Heart right ventricle (tissue), 16 donors: ENCODE measurements at regions not wholly inside any gene's neighbourhood (a gene's known extent, or its start where the extent isn't known, plus 50 kb on each side); places are given as distances from the start of the nearest gene placed in this dataset.

Experiments used
- ATAC-seq, 8 donors: fragments of 200-7000 bp; cut with Tn5 transposase; one replicate each; pipeline ENCODE4 v1.9.1; 2020; ENCODE audit warnings: mild to moderate bottlenecking in 8 of 8, moderate library complexity in 8 of 8, moderate number of reproducible peaks in 1 of 8
- DNase-seq, 2 donors: peaks; one replicate each; pipeline ENCODE4 v3.0.0-alpha.2; 2020
- H3K27ac ChIP-seq, 10 donors: fragments of 200-600 bp; sonication (generic) in 2 of 10; one replicate each; pipeline versions ENCODE4 v1.5.0 to v1.8.0; 2020 to 2022; ENCODE audit warnings: mild to moderate bottlenecking in 3 of 10
- H3K27me3 ChIP-seq, 7 donors: fragments of 200-600 bp; one replicate each; pipeline ENCODE4 v1.8.0; 2021 to 2022; ENCODE audit warnings: mild to moderate bottlenecking in 2 of 7
- H3K36me3 ChIP-seq, 9 donors: fragments of 200-600 bp; sonication (generic) in 1 of 9; one replicate each; pipeline versions ENCODE4 v1.5.0 to v1.8.0; 2020 to 2022; ENCODE audit warnings: mild to moderate bottlenecking in 2 of 9
- H3K4me1 ChIP-seq, 9 donors: fragments of 200-600 bp; sonication (generic) in 1 of 9; one replicate each; pipeline versions ENCODE4 v1.5.0 to v1.8.0; 2020 to 2022; ENCODE audit warnings: mild to moderate bottlenecking in 4 of 9
- H3K4me3 ChIP-seq, 10 donors: fragments of 200-600 bp; sonication (generic) in 2 of 10; one replicate each; pipeline versions ENCODE4 v1.5.0 to v1.8.0; 2020 to 2022; ENCODE audit warnings: mild to moderate bottlenecking in 7 of 10, moderate library complexity in 2 of 10
- H3K9me3 ChIP-seq, 11 donors: fragments of 200-600 bp in 10 of 11; sonication (generic) in 2 of 11; one replicate each; pipeline versions ENCODE4 v1.5.0 to v1.8.0; 2013 to 2022; ENCODE audit warnings: mild to moderate bottlenecking in 2 of 11, control low read depth in 1 of 11, moderate library complexity in 1 of 11
- CTCF ChIP-seq, 9 donors: fragments of 200-600 bp; sonication (generic) in 2 of 9; IDR thresholded peaks; one replicate each; pipeline versions ENCODE4 v1.5.0 to v1.8.0; 2021 to 2022; ENCODE audit warnings: antibody characterized with exemption in 9 of 9, mild to moderate bottlenecking in 5 of 9, moderate library complexity in 1 of 9
- WGBS, 2 donors: extraction: QIAGEN DNeasy Blood & Tissue Kit; methylation state at CpG; one replicate each; pipeline ENCODE4 v1.1.7; 2013; ENCODE audit warnings: inconsistent platforms in 1 of 2; 5-methylcytosine and 5-hydroxymethylcytosine counted together
- intact Hi-C, 10 donors: fragments of 100-400 bp; cut with DNase I; formaldehyde crosslinking; loops; one replicate each; pipeline versions ENCODE4 v1.11.1 to v1.14.2; 2022
- donor health status: Arrhythmogenic right ventricular cardiomyopathy.
- donor health status: ischemic (EF 13 %, LVEDD 7.1; RV severe dilation, severe dysfunction).
- donor health status: healthy with polysubstance abuse.
- donor health status: DM: no; HTN: yes; CAD: no.
- donor health status: DM: no; HTN: no; CAD: no.
- donor health status: ischemic (EF 25% LVEDD 6.9; RV normal size, moderate dysfunction).
- donor health status: ischemic (EF 25% LVEDD 5.7; RV mildly dilated, moderate dysfunction).
- donor health status: healthy.
- donor health status: DM: yes; HTN: yes; CAD: no.
- donor health status: Ischemic cardiomyopathy.
- donor health status: ischemic (EF 35%, LVEDD 5.7; RV mildly dilated, moderate dysfunction).
- donor health status: nonischemic (EF 11% LVEDD 7.7; RV severe dilation, severe dysfunction).
- donor health status: DM: yes; HTN: yes; CAD: no.
- donor health status: PGD.
- donor health status: ischemic (EF 29% LVEDD 5.4; RV normal size, mild dysfunction).
- donor health status: nonischemic (EF 23%, LVEDD 6.1; RV moderate dilation, normal function).

GRCh38 chr1:218024211-218024720 lies 260.8 kb upstream of the RRP15 start:
- TF ChIP-seq CTCF (IDR thresholded peaks at IDR 0.05), result no peak
- DNase-seq (no peak), ATAC-seq (no peak)
- H3K27ac ChIP-seq, result no peak overlapping the region
- no peaks in the 10 kb centered on the region for H3K4me1 ChIP-seq
- no peaks in the 10 kb centered on the region for H3K27me3 ChIP-seq
- WGBS, 2 donors, result 63 to 65% methylated on average over 2 of the region's 2 CpGs
- intact Hi-C loops, result no loop called here
- peaks cover 0 to 25% (median 0%) of the 10 kb centered on the region in 11 donors for H3K9me3 ChIP-seq
- no peak overlapping the region for H3K4me3 ChIP-seq
- no peaks in the 10 kb centered on the region for H3K36me3 ChIP-seq

- WGBS, 2 donors, result 80% methylated on average over 2 of the region's 2 CpGs
- Histone ChIP-seq H3K9me3 (peaks cover 0 to 16% (median 0%) of the 10 kb centered on the region in 11 donors), H3K4me1 (no peaks in the 10 kb centered on the region), H3K27ac (no peak overlapping the region), H3K36me3 (no peaks in the 10 kb centered on the region), H3K4me3 (no peak overlapping the region), H3K27me3 (no peaks in the 10 kb centered on the region)
- no peak for TF ChIP-seq CTCF (IDR thresholded peaks at IDR 0.05)
- intact Hi-C loops, result no loop called here
- DNase-seq (no peak), ATAC-seq (no peak)
Measured at GRCh38 chr1:218025454-218025853, 259.6 kb upstream of the RRP15 start.

- Histone ChIP-seq H3K27me3 (no peaks in the 10 kb centered on the region), H3K9me3 (peaks cover 0 to 3% (median 0%) of the 10 kb centered on the region in 11 donors), H3K36me3 (no peaks in the 10 kb centered on the region), H3K4me1 (no peaks in the 10 kb centered on the region), H3K27ac (no peak overlapping the region), H3K4me3 (no peak overlapping the region)
- intact Hi-C loops, result no loop called here
- WGBS, 2 donors, result 79 to 85% methylated on average over 5 of the region's 5 CpGs
- ATAC-seq, result no peak
- TF ChIP-seq CTCF (IDR thresholded peaks at IDR 0.05), result no peak
- DNase-seq, result no peak
Measured at GRCh38 chr1:218027152-218027551, 257.9 kb upstream of the RRP15 start.

GRCh38 chr1:218030846-218031245 lies 254.2 kb upstream of the RRP15 start:
- H3K4me3 ChIP-seq, result no peak overlapping the region
- intact Hi-C loops, result no loop called here
- no peaks in the 10 kb centered on the region for H3K36me3 ChIP-seq
- H3K27ac ChIP-seq, result no peak overlapping the region
- no peaks in the 10 kb centered on the region for H3K4me1 ChIP-seq
- ATAC-seq (no peak), DNase-seq (no peak)
- no peaks in the 10 kb centered on the region for H3K27me3 ChIP-seq
- H3K9me3 ChIP-seq, result peaks cover 0 to 2% (median 0%) of the 10 kb centered on the region in 11 donors
- no peak for TF ChIP-seq CTCF (IDR thresholded peaks at IDR 0.05)
